ENCODE measurements at regions not wholly inside any gene's neighbourhood (a gene's known extent, or its start where the extent isn't known, plus 50 kb on each side); places are given as distances from the start of the nearest gene placed in this dataset.

GRCh38 chr2:163459986-163460385 lies 275.8 kb downstream of the FIGN start:
- H3K4me3 ChIP-seq (ENCODE audit: low read length), result no peak overlapping the region
- WGBS, result 98% methylated on average over 9 of the region's 9 CpGs
- intact Hi-C loops (cut with DNase I), result no loop called here
- H3K27ac ChIP-seq (ENCODE audit: low read length), result no peak overlapping the region
- ATAC-seq, result no peak
- peak in 1 of 3 donors; percentile 41 for DNase-seq
- no peaks in the 10 kb centered on the region for H3K4me1 ChIP-seq (ENCODE audit: control insufficient read depth, insufficient read depth, low read length)
- no peaks in the 10 kb centered on the region for H3K27me3 ChIP-seq (ENCODE audit: control insufficient read depth, insufficient read depth)
- no peaks in the 10 kb centered on the region for H3K9me3 ChIP-seq (ENCODE audit: control insufficient read depth, low read length)

- DNase-seq (no peak), ATAC-seq (no peak)
- WGBS, result 88% methylated on average over 3 of the region's 3 CpGs
- H3K27me3 ChIP-seq (ENCODE audit: control insufficient read depth, insufficient read depth), result no peaks in the 10 kb centered on the region
- H3K27ac ChIP-seq (ENCODE audit: low read length), result no peak overlapping the region
- no peak overlapping the region for H3K4me3 ChIP-seq (ENCODE audit: low read length)
- no peaks in the 10 kb centered on the region for H3K4me1 ChIP-seq (ENCODE audit: control insufficient read depth, insufficient read depth, low read length)
- H3K9me3 ChIP-seq (ENCODE audit: control insufficient read depth, low read length), result no peaks in the 10 kb centered on the region
- intact Hi-C loops (cut with DNase I), result no loop called here
Measured at GRCh38 chr2:163456953-163457743, 278.7 kb downstream of the FIGN start.

- ATAC-seq (no peak), DNase-seq (no peak)
- Histone ChIP-seq H3K4me1 (ENCODE audit: control insufficient read depth, insufficient read depth, low read length) (no peaks in the 10 kb centered on the region), H3K9me3 (ENCODE audit: control insufficient read depth, low read length) (no peaks in the 10 kb centered on the region), H3K27ac (ENCODE audit: low read length) (no peak overlapping the region), H3K4me3 (ENCODE audit: low read length) (no peak overlapping the region), H3K27me3 (ENCODE audit: control insufficient read depth, insufficient read depth) (no peaks in the 10 kb centered on the region)
- intact Hi-C loops (cut with DNase I), result no loop called here
Measured at GRCh38 chr2:163455815-163456214, 280.0 kb downstream of the FIGN start.

GRCh38 chr2:163453920-163454319 lies 281.9 kb downstream of the FIGN start:
- Histone ChIP-seq H3K4me3 (ENCODE audit: low read length) (no peak overlapping the region), H3K27me3 (ENCODE audit: control insufficient read depth, insufficient read depth) (no peaks in the 10 kb centered on the region), H3K9me3 (ENCODE audit: control insufficient read depth, low read length) (no peaks in the 10 kb centered on the region), H3K27ac (ENCODE audit: low read length) (no peak overlapping the region), H3K4me1 (ENCODE audit: control insufficient read depth, insufficient read depth, low read length) (no peaks in the 10 kb centered on the region)
- 65% methylated on average over 2 of the region's 2 CpGs for WGBS
- ATAC-seq (no peak), DNase-seq (no peak)
- intact Hi-C loops (cut with DNase I), result no loop called here

GRCh38 chr2:163441603-163442002 lies 294.2 kb downstream of the FIGN start:
- no peak for ATAC-seq
- Histone ChIP-seq H3K4me3 (ENCODE audit: low read length) (no peak overlapping the region), H3K27ac (ENCODE audit: low read length) (no peak overlapping the region), H3K27me3 (ENCODE audit: control insufficient read depth, insufficient read depth) (no peaks in the 10 kb centered on the region), H3K9me3 (ENCODE audit: control insufficient read depth, low read length) (no peaks in the 10 kb centered on the region), H3K4me1 (ENCODE audit: control insufficient read depth, insufficient read depth, low read length) (no peaks in the 10 kb centered on the region)
- no peak for DNase-seq
- intact Hi-C loops (cut with DNase I), result no loop called here

- ATAC-seq (no peak), DNase-seq (no peak)
- Histone ChIP-seq H3K27ac (ENCODE audit: low read length) (no peak overlapping the region), H3K4me3 (ENCODE audit: low read length) (no peak overlapping the region), H3K9me3 (ENCODE audit: control insufficient read depth, low read length) (no peaks in the 10 kb centered on the region), H3K27me3 (ENCODE audit: control insufficient read depth, insufficient read depth) (no peaks in the 10 kb centered on the region), H3K4me1 (ENCODE audit: control insufficient read depth, insufficient read depth, low read length) (no peaks in the 10 kb centered on the region)
- WGBS, result 69% methylated on average over 3 of the region's 3 CpGs
- intact Hi-C loops (cut with DNase I), result no loop called here
Measured at GRCh38 chr2:163436963-163437362, 298.8 kb downstream of the FIGN start.

GRCh38 chr2:163428187-163428586 lies 307.6 kb downstream of the FIGN start:
- intact Hi-C loops (cut with DNase I), result no loop called here
- H3K27me3 ChIP-seq (ENCODE audit: control insufficient read depth, insufficient read depth), result no peaks in the 10 kb centered on the region
- DNase-seq (no peak), ATAC-seq (no peak)
- 78% methylated on average over 4 of the region's 4 CpGs for WGBS
- no peaks in the 10 kb centered on the region for H3K9me3 ChIP-seq (ENCODE audit: control insufficient read depth, low read length)
- H3K27ac ChIP-seq (ENCODE audit: low read length), result no peak overlapping the region
- no peak overlapping the region for H3K4me3 ChIP-seq (ENCODE audit: low read length)
- no peaks in the 10 kb centered on the region for H3K4me1 ChIP-seq (ENCODE audit: control insufficient read depth, insufficient read depth, low read length)

GRCh38 chr2:163420604-163421003 lies 315.2 kb downstream of the FIGN start:
- H3K4me3 ChIP-seq (ENCODE audit: low read length), result no peak overlapping the region
- ATAC-seq, result no peak
- H3K27me3 ChIP-seq (ENCODE audit: control insufficient read depth, insufficient read depth), result no peaks in the 10 kb centered on the region
- no peaks in the 10 kb centered on the region for H3K4me1 ChIP-seq (ENCODE audit: control insufficient read depth, insufficient read depth, low read length)
- WGBS, result 96% methylated on average over 2 of the region's 2 CpGs
- no peaks in the 10 kb centered on the region for H3K9me3 ChIP-seq (ENCODE audit: control insufficient read depth, low read length)
- H3K27ac ChIP-seq (ENCODE audit: low read length), result no peak overlapping the region
- intact Hi-C loops (cut with DNase I), result no loop called here
- DNase-seq, result no peak

GRCh38 chr2:163419000-163419830 lies 316.6 kb downstream of the FIGN start:
- Histone ChIP-seq H3K27me3 (ENCODE audit: control insufficient read depth, insufficient read depth) (no peaks in the 10 kb centered on the region), H3K9me3 (ENCODE audit: control insufficient read depth, low read length) (no peaks in the 10 kb centered on the region), H3K27ac (ENCODE audit: low read length) (no peak overlapping the region), H3K4me3 (ENCODE audit: low read length) (no peak overlapping the region), H3K4me1 (ENCODE audit: control insufficient read depth, insufficient read depth, low read length) (no peaks in the 10 kb centered on the region)
- intact Hi-C loops (cut with DNase I), result no loop called here
- DNase-seq (no peak), ATAC-seq (no peak)
- WGBS, result 68% methylated on average over 4 of the region's 4 CpGs

GRCh38 chr2:163417596-163418337 lies 318.0 kb downstream of the FIGN start:
- Histone ChIP-seq H3K27me3 (ENCODE audit: control insufficient read depth, insufficient read depth) (no peaks in the 10 kb centered on the region), H3K9me3 (ENCODE audit: control insufficient read depth, low read length) (no peaks in the 10 kb centered on the region), H3K4me1 (ENCODE audit: control insufficient read depth, insufficient read depth, low read length) (no peaks in the 10 kb centered on the region), H3K27ac (ENCODE audit: low read length) (no peak overlapping the region), H3K4me3 (ENCODE audit: low read length) (no peak overlapping the region)
- intact Hi-C loops (cut with DNase I), result no loop called here
- no peak for ATAC-seq
- 82% methylated on average over 2 of the region's 2 CpGs for WGBS
- DNase-seq, result no peak

GRCh38 chr2:163414121-163414520 lies 321.7 kb downstream of the FIGN start:
- H3K4me1 ChIP-seq (ENCODE audit: control insufficient read depth, insufficient read depth, low read length), result no peaks in the 10 kb centered on the region
- no peaks in the 10 kb centered on the region for H3K9me3 ChIP-seq (ENCODE audit: control insufficient read depth, low read length)
- ATAC-seq, result no peak
- no peak overlapping the region for H3K27ac ChIP-seq (ENCODE audit: low read length)
- 48% methylated on average over 3 of the region's 3 CpGs for WGBS
- no peaks in the 10 kb centered on the region for H3K27me3 ChIP-seq (ENCODE audit: control insufficient read depth, insufficient read depth)
- H3K4me3 ChIP-seq (ENCODE audit: low read length), result no peak overlapping the region
- intact Hi-C loops (cut with DNase I), result no loop called here
- DNase-seq, result no peak
